ENCODE measurements at regions not wholly inside any gene's neighbourhood (a gene's known extent, or its start where the extent isn't known, plus 50 kb on each side); places are given as distances from the start of the nearest gene placed in this dataset.
"Not testable (repeated sequence)": the region's sequence is repeated elsewhere in the genome, so short reads cannot be mapped to it uniquely, and the experiment has no call there.

- TF ChIP-seq EP300 (IDR thresholded peaks at IDR 0.05), result no peak
- no peak for TF ChIP-seq POLR2A (IDR thresholded peaks at IDR 0.05)
- TF ChIP-seq, protein P1, sequence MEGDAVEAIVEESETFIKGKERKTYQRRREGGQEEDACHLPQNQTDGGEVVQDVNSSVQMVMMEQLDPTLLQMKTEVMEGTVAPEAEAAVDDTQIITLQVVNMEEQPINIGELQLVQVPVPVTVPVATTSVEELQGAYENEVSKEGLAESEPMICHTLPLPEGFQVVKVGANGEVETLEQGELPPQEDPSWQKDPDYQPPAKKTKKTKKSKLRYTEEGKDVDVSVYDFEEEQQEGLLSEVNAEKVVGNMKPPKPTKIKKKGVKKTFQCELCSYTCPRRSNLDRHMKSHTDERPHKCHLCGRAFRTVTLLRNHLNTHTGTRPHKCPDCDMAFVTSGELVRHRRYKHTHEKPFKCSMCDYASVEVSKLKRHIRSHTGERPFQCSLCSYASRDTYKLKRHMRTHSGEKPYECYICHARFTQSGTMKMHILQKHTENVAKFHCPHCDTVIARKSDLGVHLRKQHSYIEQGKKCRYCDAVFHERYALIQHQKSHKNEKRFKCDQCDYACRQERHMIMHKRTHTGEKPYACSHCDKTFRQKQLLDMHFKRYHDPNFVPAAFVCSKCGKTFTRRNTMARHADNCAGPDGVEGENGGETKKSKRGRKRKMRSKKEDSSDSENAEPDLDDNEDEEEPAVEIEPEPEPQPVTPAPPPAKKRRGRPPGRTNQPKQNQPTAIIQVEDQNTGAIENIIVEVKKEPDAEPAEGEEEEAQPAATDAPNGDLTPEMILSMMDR (IDR thresholded peaks at IDR 0.05), result no peak
- Histone ChIP-seq H3K27me3 (no peaks in the 10 kb centered on the region), H3K9me3 (no peaks in the 10 kb centered on the region), H3K27ac (no peak overlapping the region), H3K4me3 (no peak overlapping the region), H3K36me3 (no peaks in the 10 kb centered on the region), H3K4me1 (no peaks in the 10 kb centered on the region)
- DNase-seq (ENCODE audit: low spot score in 2 of 2), result no peak
Observed at GRCh38 chr5:102049517-102049916, 246.6 kb downstream of the SLCO4C1 start.

DNA sequence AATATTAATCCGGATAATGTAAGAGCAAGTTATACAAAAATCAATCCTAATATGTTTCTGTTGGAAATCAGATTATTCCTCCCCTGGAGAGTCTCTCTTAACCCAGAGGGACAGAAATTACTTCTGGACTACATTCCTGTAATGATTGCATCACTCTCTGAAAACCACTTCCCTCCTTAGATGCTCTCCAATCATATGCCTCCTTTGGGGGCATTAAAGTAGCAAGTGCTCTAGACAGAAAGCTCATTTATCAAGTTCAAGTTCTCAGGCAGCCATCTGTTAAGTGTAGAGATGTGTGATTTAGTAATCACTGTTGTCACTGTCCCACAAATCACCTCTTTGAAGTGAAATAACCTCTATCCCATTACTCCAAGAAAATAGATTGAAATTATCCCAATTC is 247.1 kb downstream of the SLCO4C1 start:
- Histone ChIP-seq H3K9me3 (no peaks in the 10 kb centered on the region), H3K27ac (no peak overlapping the region), H3K4me3 (no peak overlapping the region), H3K4me1 (no peaks in the 10 kb centered on the region), H3K27me3 (no peaks in the 10 kb centered on the region), H3K36me3 (no peaks in the 10 kb centered on the region)
- TF ChIP-seq, protein P1 (IDR thresholded peaks at IDR 0.05), result no peak
- no peak for TF ChIP-seq POLR2A (IDR thresholded peaks at IDR 0.05)
- no peak for TF ChIP-seq EP300 (IDR thresholded peaks at IDR 0.05)
- WGBS, 2 donors, result 81 to 82% methylated on average over 1 of the region's 1 CpG
- no peak for DNase-seq (ENCODE audit: low spot score in 2 of 2)

DNA sequence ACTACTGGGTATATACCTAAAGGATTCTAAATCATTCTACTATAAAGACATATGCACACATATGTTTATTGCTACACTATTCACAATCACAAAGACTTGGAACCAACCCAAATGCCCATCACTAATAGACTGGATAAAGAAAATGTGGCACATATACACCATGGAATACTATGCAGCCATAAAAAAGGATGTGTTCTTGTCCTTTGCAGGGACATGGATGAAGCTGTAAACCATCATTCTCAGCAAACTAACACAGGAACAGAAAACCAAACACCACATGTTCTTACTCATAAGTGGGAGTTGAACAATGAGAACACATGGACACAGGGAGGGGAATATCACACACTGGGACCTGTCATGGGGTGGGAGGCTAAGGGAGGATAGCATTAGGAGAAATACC is 249.0 kb downstream of the SLCO4C1 start:
- not testable (repeated sequence) for H3K9me3 ChIP-seq; DNase-seq (ENCODE audit: low spot score in 2 of 2); H3K27me3 ChIP-seq; H3K4me3 ChIP-seq; H3K27ac ChIP-seq; H3K36me3 ChIP-seq; H3K4me1 ChIP-seq

DNA sequence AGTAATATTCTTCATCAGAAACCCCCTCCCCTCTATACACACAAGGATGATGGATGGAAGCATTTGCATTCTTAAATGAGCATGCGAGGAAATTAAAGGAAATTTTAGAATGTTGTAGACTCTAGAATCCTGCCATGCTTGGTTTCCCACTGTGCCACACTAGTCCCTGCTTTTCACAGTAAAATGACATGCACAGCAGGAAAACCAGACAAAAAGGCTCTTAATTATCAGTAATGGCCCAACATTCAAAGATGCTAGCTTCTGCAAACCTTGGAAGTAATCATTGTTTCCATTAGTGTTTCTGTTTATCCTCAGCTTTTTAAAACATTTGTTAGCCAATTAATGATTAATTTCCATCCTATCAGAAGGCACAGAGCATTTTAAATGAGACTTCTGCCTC is 255.8 kb downstream of the SLCO4C1 start:
- Histone ChIP-seq H3K4me1 (no peaks in the 10 kb centered on the region), H3K9me3 (no peaks in the 10 kb centered on the region), H3K27ac (no peak overlapping the region), H3K27me3 (no peaks in the 10 kb centered on the region), H3K4me3 (no peak overlapping the region), H3K36me3 (no peaks in the 10 kb centered on the region)
- DNase-seq (ENCODE audit: low spot score in 2 of 2), result no peak
- WGBS, 2 donors, result 63 to 78% methylated on average over 1 of the region's 1 CpG
- TF ChIP-seq EP300 (IDR thresholded peaks at IDR 0.05) (no peak), POLR2A (IDR thresholded peaks at IDR 0.05) (no peak)
- TF ChIP-seq, protein P1 (IDR thresholded peaks at IDR 0.05), result no peak

GRCh38 chr5:102036927-102037326 is 259.2 kb downstream of the SLCO4C1 start:
- no peaks in the 10 kb centered on the region for H3K4me1 ChIP-seq
- no peaks in the 10 kb centered on the region for H3K36me3 ChIP-seq
- TF ChIP-seq EP300 (IDR thresholded peaks at IDR 0.05) (no peak), POLR2A (IDR thresholded peaks at IDR 0.05) (no peak)
- TF ChIP-seq, protein P1 (IDR thresholded peaks at IDR 0.05), result no peak
- no peaks in the 10 kb centered on the region for H3K9me3 ChIP-seq
- DNase-seq (ENCODE audit: low spot score in 2 of 2), result no peak
- no peak overlapping the region for H3K4me3 ChIP-seq
- H3K27me3 ChIP-seq, result no peaks in the 10 kb centered on the region
- no peak overlapping the region for H3K27ac ChIP-seq

DNA sequence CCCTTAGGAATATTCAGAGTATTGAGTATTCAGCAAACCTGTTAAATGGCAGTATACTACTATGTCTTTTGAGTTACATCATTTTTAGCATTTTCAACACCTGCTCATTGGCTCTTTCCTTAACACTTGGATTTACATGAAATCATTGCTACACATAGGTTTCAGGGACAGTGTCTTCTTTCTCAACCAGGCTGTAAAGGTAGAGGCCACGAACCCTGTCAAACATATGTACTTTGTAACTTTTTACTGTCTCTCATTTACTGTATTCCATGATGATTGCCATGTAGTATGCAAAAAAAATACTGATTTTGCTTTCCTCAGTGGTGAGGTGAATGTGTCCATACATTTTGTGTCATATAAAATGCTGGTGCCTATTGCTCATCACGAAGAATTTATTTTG is 264.4 kb downstream of the SLCO4C1 start:
- Histone ChIP-seq H3K9me3 (no peaks in the 10 kb centered on the region), H3K27ac (no peak overlapping the region), H3K36me3 (no peaks in the 10 kb centered on the region), H3K4me3 (no peak overlapping the region), H3K4me1 (no peaks in the 10 kb centered on the region), H3K27me3 (no peaks in the 10 kb centered on the region)
- no peak for DNase-seq (ENCODE audit: low spot score in 2 of 2)
- no peak for TF ChIP-seq EP300 (IDR thresholded peaks at IDR 0.05)
- TF ChIP-seq, protein P1 (IDR thresholded peaks at IDR 0.05), result no peak
- TF ChIP-seq POLR2A (IDR thresholded peaks at IDR 0.05), result no peak
- 78 to 81% methylated on average over 2 of the region's 2 CpGs for WGBS, 2 donors
